Gastroesophageal sphincter (tissue), 3 donors: ENCODE measurements at regions not wholly inside any gene's neighbourhood (a gene's known extent, or its start where the extent isn't known, plus 50 kb on each side); places are given as distances from the start of the nearest gene placed in this dataset.

ENCODE experiments used
- CTCF ChIP-seq, 4 experiments: fragments of 200-600 bp in 2 of 4; fragments of 450-650 bp in 2 of 4; sonication (generic) in 1 of 4; IDR thresholded peaks; one replicate each; pipeline ENCODE4 v1.5.1; 2017 to 2019; ENCODE audit warnings: antibody characterized with exemption in 4 of 4, mild to moderate bottlenecking in 2 of 4, moderate library complexity in 2 of 4
- POLR2AphosphoS5 ChIP-seq: sonication (generic); formaldehyde crosslinking; IDR thresholded peaks from one replicate; pipeline ENCODE4 v1.6.1; 2017; ENCODE audit warnings: antibody characterized with exemption

GRCh38 chr2:240246173-240246820 is 105.8 kb upstream of the OTOS start:
- TF ChIP-seq CTCF (IDR thresholded peaks at IDR 0.05) (no peak), POLR2AphosphoS5 (no peak)
